HepG2 (cell line): ENCODE measurements at regions not wholly inside any gene's neighbourhood (a gene's known extent, or its start where the extent isn't known, plus 50 kb on each side); places are given as distances from the start of the nearest gene placed in this dataset.

Source experiments
- ATAC-seq: fragments of 200-7000 bp; cut with Tn5 transposase; 3 replicates; pipeline ENCODE4 v1.9.1; 2020; ENCODE audit warnings: mild to moderate bottlenecking, moderate library complexity
- BruUV-seq: library from RNA; stranded (reverse); fragments of 400-500 nt; replicated peaks from 2 replicates; lab custom pipeline; 2021; lab: Mats Ljungman, UMichigan
- CTCF ChIA-PET: fragments of 300-600 bp; formaldehyde crosslinking; extraction: SDS; loops from one replicate; lab custom pipeline; 2021; ENCODE audit warnings: low total read pairs, inconsistent platforms, low intra/inter-chr PET ratio; lab: Yijun Ruan, JAX
- POLR2A ChIA-PET: fragments of 350-600 bp; sonication (Branson Sonifier 250); formaldehyde crosslinking; loops from one replicate; lab custom pipeline; 2020; ENCODE audit warnings: antibody characterized with exemption, inconsistent platforms; lab: Yijun Ruan, JAX
- DNase-seq: peaks from one replicate; pipeline ENCODE4 v3.0.0-alpha.2; 2015; ENCODE audit warnings: low spot score
- FAIRE-seq: peaks from 3 replicates; lab custom pipeline; 2011; peaks lifted over from hg19 to GRCh38; lab: Jason Lieb, UNC
- H2AFZ ChIP-seq: one replicate; pipeline ENCODE4 v1.6.1; 2011; ENCODE audit warnings: low read length, inconsistent platforms
- H3K27ac ChIP-seq: fragments of 300-600 bp; 3 replicates; pipeline ENCODE4 v1.8.0; 2011; ENCODE audit warnings: mixed run types, mild to moderate bottlenecking, mixed read lengths, low read length, inconsistent platforms; ENCODE audit not compliant: insufficient read depth; ENCODE audit errors: extremely low read length
- H3K27me3 ChIP-seq, 2 experiments: fragments of 200-600 bp in 1 of 2; 2 replicates in 1 of 2; 3 replicates in 1 of 2; pipeline versions ENCODE4 v1.6.0 to v1.8.0; 2011; ENCODE audit warnings: low read length in 2 of 2, mild to moderate bottlenecking in 2 of 2, moderate library complexity in 2 of 2, inconsistent platforms in 1 of 2; ENCODE audit not compliant: insufficient read depth in 2 of 2, control insufficient read depth in 1 of 2
- H3K36me3 ChIP-seq, 2 experiments: fragments of 200-600 bp in 1 of 2; replicated peaks in 1 of 2; 2 replicates in 1 of 2; 3 replicates in 1 of 2; pipeline versions ENCODE4 v1.5.1 to v1.8.0; 2011; ENCODE audit warnings: low read length in 2 of 2, inconsistent platforms in 1 of 2; ENCODE audit not compliant: insufficient read depth in 2 of 2, control insufficient read depth in 1 of 2
- H3K4me1 ChIP-seq: 2 replicates; pipeline ENCODE4 v1.5.1; 2012; ENCODE audit warnings: low read length, inconsistent platforms; ENCODE audit not compliant: insufficient read depth
- H3K4me2 ChIP-seq: 2 replicates; pipeline ENCODE4 v1.6.0; 2011; ENCODE audit warnings: low read depth, low read length, inconsistent platforms
- H3K4me3 ChIP-seq, 3 experiments: fragments of 200-600 bp in 1 of 3; sonication (generic), shearing (Covaris generic) in 1 of 3; replicated peaks in 1 of 3; 2 replicates each; pipeline ENCODE4 v1.5.1; 2011 to 2016; ENCODE audit warnings: low read length in 3 of 3, inconsistent platforms in 2 of 3, low read depth in 2 of 3, mild to moderate bottlenecking in 2 of 3, control low read depth in 1 of 3, mixed read lengths in 1 of 3; ENCODE audit not compliant: insufficient read depth in 1 of 3
- H3K79me2 ChIP-seq: one replicate; pipeline ENCODE4 v1.6.1; 2011; ENCODE audit warnings: low read length, inconsistent platforms; ENCODE audit not compliant: insufficient read depth
- H3K9ac ChIP-seq: 2 replicates; pipeline ENCODE4 v1.6.0; 2011; ENCODE audit warnings: mild to moderate bottlenecking, low read depth, low read length, inconsistent platforms; ENCODE audit not compliant: insufficient read depth
- H3K9me3 ChIP-seq: 2 replicates; pipeline ENCODE4 v1.5.1; 2012; ENCODE audit warnings: mild to moderate bottlenecking, low read length
- H4K20me1 ChIP-seq: 2 replicates; pipeline ENCODE4 v1.6.0; 2011; ENCODE audit warnings: inconsistent platforms, mild to moderate bottlenecking, low read length, moderate library complexity; ENCODE audit not compliant: insufficient read depth
- AGO2 ChIP-seq: fragments of 200-400 bp; formaldehyde crosslinking; optimal IDR thresholded peaks from 2 replicates; pipeline ENCODE3; 2017; ENCODE audit warnings: mild to moderate bottlenecking, low read depth, low read length, moderate library complexity
- ELF3 ChIP-seq: IDR thresholded peaks from 2 replicates; pipeline ENCODE4 v1.6.1; 2016; ENCODE audit warnings: missing genetic modification reagents, missing compliant biosample characterization
- KAT2B ChIP-seq: fragments of 150-350 bp; IDR thresholded peaks from 2 replicates; pipeline ENCODE4 v1.6.1; 2014; ENCODE audit warnings: low read depth, low read length, borderline replicate concordance
- KLF15 ChIP-seq: sonication (generic); formaldehyde crosslinking; IDR thresholded peaks from 2 replicates; pipeline ENCODE4 v1.8.1; 2023; ENCODE audit warnings: borderline replicate concordance, mild to moderate bottlenecking, inconsistent platforms, missing genetic modification reagents, mixed read lengths
- MATR3 ChIP-seq: sonication (generic); formaldehyde crosslinking; IDR thresholded peaks from 2 replicates; pipeline ENCODE4 v1.4.0; 2020; ENCODE audit warnings: missing genetic modification reagents
- RAD51 ChIP-seq: fragments of 450-650 bp; IDR thresholded peaks from 2 replicates; pipeline ENCODE4 v1.6.1; 2016; ENCODE audit warnings: borderline replicate concordance
- SCMH1 ChIP-seq: sonication (generic); formaldehyde crosslinking; IDR thresholded peaks from 2 replicates; pipeline ENCODE4 v1.9.0; 2021; ENCODE audit warnings: missing genetic modification reagents, mild to moderate bottlenecking, borderline replicate concordance
- THAP11 ChIP-seq: IDR thresholded peaks from 2 replicates; pipeline ENCODE4 v1.6.1; 2016; ENCODE audit warnings: missing biosample characterization, missing genetic modification reagents
- XRCC5 ChIP-seq: fragments of 200-400 bp; formaldehyde crosslinking; optimal IDR thresholded peaks from 2 replicates; pipeline ENCODE3; 2017; ENCODE audit warnings: mild to moderate bottlenecking, low read length
- ZBTB26 ChIP-seq: IDR thresholded peaks from 2 replicates; pipeline ENCODE4 v1.6.1; 2016; ENCODE audit warnings: missing compliant biosample characterization, missing genetic modification reagents, borderline replicate concordance
- ZNF253 ChIP-seq: sonication (generic); formaldehyde crosslinking; IDR thresholded peaks from 2 replicates; pipeline ENCODE4 v1.8.0; 2022; ENCODE audit warnings: mild to moderate bottlenecking, missing genetic modification reagents, borderline replicate concordance
- ZNF296 ChIP-seq: sonication (generic); formaldehyde crosslinking; conservative IDR thresholded peaks from 2 replicates; pipeline ENCODE4 v1.5.0; 2020; ENCODE audit warnings: mild to moderate bottlenecking, missing genetic modification reagents
- WGBS: methylation state at CpG from one replicate; pipeline ENCODE4 v1.1.6; 2017; ENCODE audit warnings: low lambda C conversion rate; 5-methylcytosine and 5-hydroxymethylcytosine counted together
- in situ Hi-C: cut with HindIII; loops from 2 replicates; pipeline ENCODE4 v1.10.0; 2017; ENCODE audit warnings: low pct_unique_long_range_greater_than_20kb; ENCODE audit not compliant: extremely low pct_ligation_motif_present
- intact Hi-C: fragments of 100-400 bp; cut with micrococcal nuclease; formaldehyde crosslinking; loops from one replicate; pipeline ENCODE4 v1.10.0; 2022; ENCODE audit not compliant: unreplicated experiment
- TF ChIP-seq, protein P1 (sequence below), 2 experiments: sonication (generic) in 1 of 2; formaldehyde crosslinking in 1 of 2; IDR thresholded peaks; 2 replicates each; pipeline versions ENCODE4 v1.4.0 to v1.6.1; 2016 to 2020; ENCODE audit warnings: borderline replicate concordance in 1 of 2, low read depth in 1 of 2, mild to moderate bottlenecking in 1 of 2, missing genetic modification reagents in 1 of 2
- TF ChIP-seq, protein P2 (sequence below), 2 experiments: sonication (generic) in 1 of 2; formaldehyde crosslinking in 1 of 2; IDR thresholded peaks; 2 replicates each; pipeline versions ENCODE4 v1.4.0 to v1.6.1; 2018 to 2020; ENCODE audit warnings: missing genetic modification reagents in 2 of 2, borderline replicate concordance in 1 of 2, low read depth in 1 of 2, mild to moderate bottlenecking in 1 of 2, missing biosample characterization in 1 of 2

GRCh38 chr6:28838634-28839442 is 84.9 kb downstream of the TRIM27 start:
- Histone ChIP-seq H3K27ac (peak overlapping the region; percentile 16), H3K4me1 (peaks cover 11% of the 10 kb centered on the region), H4K20me1 (no peaks in the 10 kb centered on the region), H3K27me3 (peaks cover 0 to under 1% of the 10 kb centered on the region in 2 experiments; a peak in 2 of 5 replicates), H3K4me2 (peak overlapping the region; percentile 78), H3K79me2 (no peaks in the 10 kb centered on the region), H3K4me3 (peak overlapping the region; percentile 77 to 94 (median 83)), H2AFZ (peak overlapping the region; percentile 78), H3K36me3 (no peaks in the 10 kb centered on the region), H3K9ac (peak overlapping the region; percentile 51), H3K9me3 (no peaks in the 10 kb centered on the region)
- FAIRE-seq (peak; percentile 66), ATAC-seq (peak; percentile 94), DNase-seq (peak; percentile 80)
- POLR2A ChIA-PET: interaction anchor here (0.9 to 2.7 kb wide), 7 partner anchors 43 to 177 kb away, joined by 3 to 17 read pairs (median 9); partner anchors contain the start of gene TRIM27
- intact Hi-C loops: loop anchor here (1.0 to 5.0 kb wide), 6 partner anchors 24 to 273 kb away; no protein-coding TSS in a partner anchor
- no TSS peak for BruUV-seq
- in situ Hi-C loops: loop anchor here (5.0 to 25.0 kb wide), 2 partner anchors 178 to 748 kb away; partner anchors contain the start of gene OR2H2
- WGBS: under 1% methylated on average over 25 of the region's 43 CpGs
- CTCF ChIA-PET: interaction anchor here (1.6 to 3.9 kb wide), 2 partner anchors 152 to 178 kb away, joined by 7 to 84 read pairs; no protein-coding TSS in a partner anchor
- TF ChIP-seq THAP11 (no peak; the same call in 1 of the 2 replicates), KAT2B (no peak), MATR3 (CRISPR knock-in tag) (no peak), ZNF253 (CRISPR knock-in tag) (peak; percentile 68; the same call in 1 of the 2 replicates), ZBTB26 (peak; percentile 90), ELF3 (CRISPR knock-in tag) (peak; percentile 42; the same call in 1 of the 2 replicates), ZNF296 (CRISPR knock-in tag) (no peak), KLF15 (CRISPR knock-in tag) (peak; percentile 44; the same call in 1 of the 2 replicates), AGO2 (no peak), XRCC5 (peak; percentile 94), SCMH1 (CRISPR knock-in tag) (no peak), RAD51 (no peak)
- TF ChIP-seq, protein P1, sequence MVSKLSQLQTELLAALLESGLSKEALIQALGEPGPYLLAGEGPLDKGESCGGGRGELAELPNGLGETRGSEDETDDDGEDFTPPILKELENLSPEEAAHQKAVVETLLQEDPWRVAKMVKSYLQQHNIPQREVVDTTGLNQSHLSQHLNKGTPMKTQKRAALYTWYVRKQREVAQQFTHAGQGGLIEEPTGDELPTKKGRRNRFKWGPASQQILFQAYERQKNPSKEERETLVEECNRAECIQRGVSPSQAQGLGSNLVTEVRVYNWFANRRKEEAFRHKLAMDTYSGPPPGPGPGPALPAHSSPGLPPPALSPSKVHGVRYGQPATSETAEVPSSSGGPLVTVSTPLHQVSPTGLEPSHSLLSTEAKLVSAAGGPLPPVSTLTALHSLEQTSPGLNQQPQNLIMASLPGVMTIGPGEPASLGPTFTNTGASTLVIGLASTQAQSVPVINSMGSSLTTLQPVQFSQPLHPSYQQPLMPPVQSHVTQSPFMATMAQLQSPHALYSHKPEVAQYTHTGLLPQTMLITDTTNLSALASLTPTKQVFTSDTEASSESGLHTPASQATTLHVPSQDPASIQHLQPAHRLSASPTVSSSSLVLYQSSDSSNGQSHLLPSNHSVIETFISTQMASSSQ (IDR thresholded peaks at IDR 0.05; ENCODE audit: low read depth): no peak
- TF ChIP-seq, protein P1 (CRISPR knock-in tag; IDR thresholded peaks at IDR 0.05; ENCODE audit: borderline replicate concordance): peak; percentile 37; the same call in 1 of the 2 replicates
- TF ChIP-seq, protein P2, sequence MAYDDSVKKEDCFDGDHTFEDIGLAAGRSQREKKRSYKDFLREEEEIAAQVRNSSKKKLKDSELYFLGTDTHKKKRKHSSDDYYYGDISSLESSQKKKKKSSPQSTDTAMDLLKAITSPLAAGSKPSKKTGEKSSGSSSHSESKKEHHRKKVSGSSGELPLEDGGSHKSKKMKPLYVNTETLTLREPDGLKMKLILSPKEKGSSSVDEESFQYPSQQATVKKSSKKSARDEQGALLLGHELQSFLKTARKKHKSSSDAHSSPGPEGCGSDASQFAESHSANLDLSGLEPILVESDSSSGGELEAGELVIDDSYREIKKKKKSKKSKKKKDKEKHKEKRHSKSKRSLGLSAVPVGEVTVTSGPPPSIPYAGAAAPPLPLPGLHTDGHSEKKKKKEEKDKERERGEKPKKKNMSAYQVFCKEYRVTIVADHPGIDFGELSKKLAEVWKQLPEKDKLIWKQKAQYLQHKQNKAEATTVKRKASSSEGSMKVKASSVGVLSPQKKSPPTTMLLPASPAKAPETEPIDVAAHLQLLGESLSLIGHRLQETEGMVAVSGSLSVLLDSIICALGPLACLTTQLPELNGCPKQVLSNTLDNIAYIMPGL (CRISPR knock-in tag; IDR thresholded peaks at IDR 0.05; ENCODE audit: borderline replicate concordance in 1 of 2, low read depth in 1 of 2): peak; percentile 99 to 100
